Stimulated activated CD4-positive, alpha-beta T cell treated with anti-CD3 and anti-CD28 coated beads, Interleukin-2, amount 100 ng/mL, for 48 hours (primary cell): ENCODE measurements at regions not wholly inside any gene's neighbourhood (a gene's known extent, or its start where the extent isn't known, plus 50 kb on each side); places are given as distances from the start of the nearest gene placed in this dataset.

ENCODE experiments used
- DNase-seq, 2 donors: peaks; one replicate each; pipeline ENCODE4 v3.0.0-alpha.2; 2020

DNA sequence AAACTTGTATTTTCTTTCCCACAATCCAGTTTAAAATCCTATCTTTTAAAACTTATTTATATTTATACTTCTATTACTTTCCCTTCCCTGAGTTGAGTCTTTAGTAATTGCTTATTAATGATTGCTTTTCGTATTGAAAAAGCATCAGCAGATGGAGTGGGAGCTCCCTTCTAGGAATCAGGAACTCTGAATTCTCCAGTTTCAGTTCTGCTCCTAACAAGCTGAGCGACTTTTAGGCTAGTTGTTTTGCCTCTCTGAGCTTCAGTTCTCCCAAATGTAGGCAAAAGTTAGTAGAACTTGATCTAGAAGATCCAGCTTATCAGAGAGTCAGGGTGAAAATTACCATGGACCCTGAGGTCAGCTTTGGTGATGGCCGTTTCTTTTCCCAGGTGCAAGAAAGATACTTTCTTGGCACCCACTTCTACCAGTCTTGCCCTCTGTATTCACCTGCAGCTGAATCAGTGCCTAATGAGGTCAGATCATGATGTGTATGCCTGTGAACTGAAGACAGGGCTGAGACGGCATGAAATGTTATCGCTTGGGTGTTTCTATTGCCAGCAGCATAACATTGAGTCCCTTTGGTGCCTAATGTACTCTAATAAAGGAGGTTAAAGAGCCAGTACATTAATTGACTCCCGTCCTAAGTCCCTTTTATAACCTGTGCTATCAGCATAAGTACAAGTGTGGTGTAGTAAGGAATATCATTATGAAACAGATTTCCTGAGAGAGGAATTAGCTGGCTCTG is 194.5 kb upstream of the TBC1D5 start:
- DNase-seq, result no peak

DNA sequence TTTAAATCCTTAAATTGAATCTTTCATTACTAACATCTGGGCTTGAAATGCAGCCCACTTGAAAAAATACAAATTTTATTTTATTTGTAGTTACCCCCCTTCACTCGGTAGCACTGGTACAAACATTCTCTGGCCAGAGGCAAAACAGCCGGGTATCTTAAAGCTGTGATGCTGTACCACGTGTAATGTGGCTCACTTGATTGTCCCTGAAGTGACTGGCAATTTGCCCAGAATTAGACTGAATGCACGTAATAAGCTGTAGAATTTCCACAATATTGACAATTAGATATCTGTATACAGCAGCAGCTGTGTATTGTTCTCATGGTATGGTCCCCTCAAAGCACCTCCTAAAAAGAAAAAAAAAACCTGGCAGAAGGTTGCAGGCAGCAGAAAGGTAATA is 192.8 kb upstream of the TBC1D5 start:
- DNase-seq, result no peak

DNA sequence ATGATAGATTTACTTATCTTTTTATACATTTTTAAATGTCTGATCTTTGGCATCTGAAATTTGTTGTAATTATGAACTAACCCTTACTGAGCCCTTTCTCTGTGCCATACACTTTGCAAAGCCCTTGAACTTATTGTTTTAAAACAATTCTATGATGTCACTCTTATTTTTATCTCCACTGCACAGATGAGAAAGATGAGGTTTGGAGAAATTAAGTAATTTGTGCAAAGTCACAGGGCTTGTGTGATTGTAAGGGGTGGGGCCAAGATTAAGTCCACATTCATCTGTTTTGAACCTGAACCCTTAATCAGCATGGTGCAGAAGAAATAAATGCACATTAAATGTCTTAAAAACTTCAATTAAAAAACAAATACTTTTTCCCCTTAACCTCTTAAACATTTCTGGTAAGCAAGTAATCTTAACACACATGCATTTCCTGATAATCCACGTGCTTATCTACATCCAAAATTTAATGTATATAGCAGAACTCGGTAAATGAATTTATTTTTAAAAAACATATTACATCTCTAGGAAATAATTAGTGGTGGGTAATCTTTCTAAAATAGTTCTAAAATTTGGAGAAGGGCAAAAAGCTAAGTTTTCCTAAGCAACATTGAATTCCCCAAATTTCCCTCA is 189.8 kb upstream of the TBC1D5 start:
- no peak for DNase-seq

DNA sequence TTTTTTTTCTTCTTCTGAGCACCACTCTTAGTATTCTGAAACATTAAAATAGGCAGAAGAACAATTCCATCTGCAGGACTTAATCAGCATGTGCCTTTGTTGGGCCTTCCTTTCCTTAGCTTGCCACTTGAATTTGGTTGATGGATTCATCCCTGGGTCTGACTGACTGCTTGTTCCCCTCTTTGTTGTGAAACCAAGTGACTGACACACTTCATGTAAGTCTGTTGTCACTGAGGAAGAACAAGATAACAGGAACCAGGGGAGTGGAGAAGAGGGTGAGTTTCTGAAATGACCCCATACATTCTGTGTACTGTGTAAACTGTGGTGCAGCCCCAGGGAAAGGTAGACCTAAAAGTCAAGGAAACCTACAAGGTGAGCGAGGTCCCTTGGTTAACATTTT is 188.7 kb upstream of the TBC1D5 start:
- no peak for DNase-seq

DNA sequence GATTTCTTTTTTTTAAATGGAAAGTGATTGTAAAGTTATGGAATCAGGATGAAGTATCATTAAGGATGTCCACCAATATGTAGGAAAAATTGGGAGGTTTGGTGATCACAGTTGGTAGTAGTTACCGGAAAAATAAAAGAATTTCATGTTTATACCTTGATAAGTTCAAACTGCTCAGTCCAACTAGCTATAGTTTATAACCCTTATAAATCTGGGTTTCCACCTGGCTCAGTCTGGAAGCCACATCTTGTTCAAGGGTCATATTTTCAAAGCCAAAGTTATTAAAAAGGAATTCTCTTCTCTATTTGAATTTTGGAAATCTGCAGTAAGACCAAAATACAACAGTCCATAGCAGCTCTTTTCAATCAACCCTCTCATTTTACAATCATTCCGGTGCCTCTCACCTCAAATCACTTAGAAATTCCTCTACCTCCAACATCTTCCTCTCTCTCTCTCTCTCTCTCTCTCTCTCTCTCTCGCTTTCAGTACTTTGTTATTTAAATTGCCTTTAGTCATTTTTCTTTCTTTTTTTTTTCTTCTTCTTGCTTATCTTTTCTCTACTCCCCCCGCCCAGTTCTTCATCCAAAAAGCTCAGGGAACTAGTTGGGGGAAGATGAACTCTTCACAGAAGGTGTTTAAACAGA is 186.2 kb upstream of the TBC1D5 start:
- DNase-seq, result no peak

GRCh38 chr3:17927036-17927435 is 184.6 kb upstream of the TBC1D5 start:
- DNase-seq, result no peak

DNA sequence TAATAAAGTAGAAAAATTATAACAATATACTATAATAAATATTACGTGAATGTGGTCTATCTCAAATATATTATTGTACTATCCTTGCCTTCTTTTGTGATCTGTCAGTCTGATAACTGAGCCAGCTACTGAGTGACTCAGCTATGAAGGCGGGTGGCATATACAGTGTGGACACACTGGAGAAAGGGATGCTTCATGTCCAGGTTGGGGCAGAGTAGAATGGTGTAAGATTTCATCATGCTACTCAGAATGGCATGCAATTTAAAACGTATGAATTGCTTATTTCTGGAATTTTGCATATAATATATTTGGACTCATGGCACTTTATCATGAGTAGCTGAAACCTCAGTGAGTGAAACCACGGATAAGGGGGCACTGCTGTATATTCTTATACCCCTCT is 172.9 kb upstream of the TBC1D5 start:
- no peak for DNase-seq

- no peak for DNase-seq
Observed at GRCh38 chr3:17913359-17913758, 170.9 kb upstream of the TBC1D5 start.

DNA sequence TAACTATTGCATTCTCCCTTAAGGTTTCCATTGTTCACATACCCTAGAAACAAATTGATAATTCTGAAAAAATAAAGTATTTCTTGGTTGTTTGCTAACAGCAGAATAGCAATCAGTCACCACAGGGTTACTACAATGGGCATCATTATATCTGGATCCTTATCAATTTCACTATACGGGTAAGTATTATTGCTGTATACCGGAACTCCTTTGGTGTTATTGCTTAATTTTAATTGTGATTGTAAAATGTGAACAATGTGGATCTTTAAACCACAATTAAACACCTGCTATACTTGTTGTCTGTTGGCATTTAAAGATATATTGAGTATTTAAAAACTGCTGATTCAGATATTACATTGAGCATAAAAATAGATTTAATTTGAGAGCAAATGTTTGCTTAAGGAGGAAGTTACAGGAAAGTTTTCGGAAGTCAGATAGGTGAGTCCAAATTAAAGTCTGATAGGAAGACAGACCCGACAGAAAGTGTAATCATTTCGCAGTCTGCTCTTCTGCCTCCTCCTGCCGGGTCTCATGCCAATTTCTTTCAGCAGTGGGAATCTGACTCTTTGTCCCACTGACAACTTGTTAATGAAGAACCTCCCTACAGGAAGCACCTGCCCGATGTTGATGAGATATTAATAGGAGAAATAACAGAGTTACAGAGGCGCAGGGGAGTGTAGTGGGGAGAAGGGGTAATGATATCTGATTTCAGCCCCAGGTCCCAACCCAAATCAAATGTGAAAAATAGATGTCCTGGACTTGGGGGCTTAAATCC is 169.7 kb upstream of the TBC1D5 start:
- no peak for DNase-seq

- no peak for DNase-seq
Observed at GRCh38 chr3:17910922-17911321, 168.5 kb upstream of the TBC1D5 start.

- DNase-seq, result no peak
Observed at GRCh38 chr3:17909714-17910113, 167.3 kb upstream of the TBC1D5 start.

DNA sequence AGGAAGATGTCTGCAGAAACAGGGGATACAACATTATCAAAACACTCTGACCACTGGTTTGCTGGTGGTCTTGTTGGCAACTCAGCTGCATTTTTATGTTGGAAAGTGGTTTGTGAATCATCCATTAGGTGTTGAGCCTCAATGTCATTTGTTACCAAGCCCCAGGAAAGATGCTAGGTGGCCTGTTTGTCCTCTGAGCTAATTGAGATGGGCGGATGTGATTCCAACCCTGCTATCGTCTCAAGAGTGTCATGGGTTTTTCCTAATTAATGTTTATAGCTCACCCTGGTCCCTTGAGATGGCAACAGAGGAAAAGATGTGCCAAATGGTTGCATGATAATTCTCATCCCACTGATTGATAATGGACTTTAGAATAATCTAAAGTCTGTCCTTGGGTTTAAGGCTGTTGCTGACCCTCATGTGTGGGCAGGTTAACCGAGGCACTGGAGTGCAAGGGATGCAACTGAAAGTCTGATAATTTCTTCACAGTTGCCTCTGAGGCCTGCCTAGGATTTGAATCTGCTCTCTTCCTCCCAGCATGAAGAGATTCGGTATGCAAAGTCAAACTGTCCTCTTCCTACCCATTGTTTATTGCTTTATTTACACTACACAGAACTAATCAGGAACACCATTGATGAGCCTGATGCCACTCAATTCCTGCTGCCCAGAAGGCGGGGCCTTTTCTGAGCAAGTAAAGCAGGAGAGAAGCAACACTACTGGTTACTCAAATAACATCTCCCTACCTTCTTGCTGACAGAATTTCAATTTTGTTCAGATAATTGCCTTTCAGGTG is 166.2 kb upstream of the TBC1D5 start:
- no peak for DNase-seq

DNA sequence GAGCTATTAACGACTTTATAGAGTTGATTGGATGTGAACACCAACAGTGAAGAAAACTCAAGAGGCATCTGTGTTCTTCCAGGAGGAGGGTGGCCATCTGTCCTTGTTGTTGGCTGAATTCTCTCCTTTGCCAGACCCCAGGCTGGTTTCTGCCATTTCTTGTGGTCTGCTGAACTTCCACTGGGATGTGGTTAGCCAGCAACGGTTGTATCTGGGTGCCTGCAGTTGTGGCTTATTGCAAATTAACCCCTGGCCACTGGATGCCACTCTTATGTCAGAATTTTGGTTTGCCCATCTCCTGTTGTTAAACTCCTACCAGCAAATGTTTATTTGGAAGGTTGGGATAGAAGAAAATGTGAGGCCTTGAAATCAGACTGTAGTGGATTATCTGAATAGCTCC is 163.6 kb upstream of the TBC1D5 start:
- DNase-seq, result no peak

- DNase-seq, result no peak
Observed at GRCh38 chr3:17901893-17902292, 159.5 kb upstream of the TBC1D5 start.

- DNase-seq, result peak in 1 of 2 donors; percentile 18
Observed at GRCh38 chr3:17894434-17895060, 152.1 kb upstream of the TBC1D5 start.

GRCh38 chr3:17891139-17891856 is 148.9 kb upstream of the TBC1D5 start:
- no peak for DNase-seq

GRCh38 chr3:17885986-17886385 is 143.6 kb upstream of the TBC1D5 start:
- no peak for DNase-seq

DNA sequence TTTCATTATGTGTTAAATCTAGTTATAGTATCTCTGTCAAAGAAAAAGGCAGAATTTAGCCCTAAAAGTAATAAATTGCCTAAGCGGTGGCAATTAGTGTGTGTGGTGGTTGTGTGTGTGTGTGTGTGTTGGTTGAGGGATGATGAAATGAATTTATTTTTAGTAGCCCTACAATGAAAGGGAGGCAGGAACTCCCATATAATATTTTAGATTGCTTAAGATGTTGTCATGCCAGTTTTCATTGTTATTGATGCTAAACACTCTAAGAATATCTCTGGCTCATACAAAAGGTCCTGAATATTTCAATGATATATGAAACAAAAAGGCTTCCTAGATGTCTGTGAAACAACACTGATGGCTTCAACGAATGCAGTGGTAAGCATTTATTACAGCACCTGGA is 140.6 kb upstream of the TBC1D5 start:
- no peak for DNase-seq

DNA sequence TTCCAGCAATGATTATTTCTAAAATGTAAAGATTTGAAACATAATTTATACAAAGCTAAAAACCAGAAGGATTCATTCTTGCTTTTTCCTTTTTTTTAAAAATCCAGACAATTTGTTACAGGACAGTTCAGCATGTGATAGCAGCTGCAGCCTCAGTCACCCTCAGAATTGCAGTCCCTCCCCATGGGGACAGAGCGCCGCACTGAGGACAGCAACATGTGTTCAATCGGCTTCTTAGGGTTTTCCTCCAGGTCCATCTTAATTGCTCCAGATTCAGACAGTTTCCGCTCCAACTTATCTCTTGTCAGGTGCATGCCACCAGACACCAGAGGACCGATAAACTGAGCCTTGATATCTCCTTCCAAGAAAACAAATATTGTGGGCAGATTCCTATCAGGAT is 134.9 kb upstream of the TBC1D5 start:
- no peak for DNase-seq

DNA sequence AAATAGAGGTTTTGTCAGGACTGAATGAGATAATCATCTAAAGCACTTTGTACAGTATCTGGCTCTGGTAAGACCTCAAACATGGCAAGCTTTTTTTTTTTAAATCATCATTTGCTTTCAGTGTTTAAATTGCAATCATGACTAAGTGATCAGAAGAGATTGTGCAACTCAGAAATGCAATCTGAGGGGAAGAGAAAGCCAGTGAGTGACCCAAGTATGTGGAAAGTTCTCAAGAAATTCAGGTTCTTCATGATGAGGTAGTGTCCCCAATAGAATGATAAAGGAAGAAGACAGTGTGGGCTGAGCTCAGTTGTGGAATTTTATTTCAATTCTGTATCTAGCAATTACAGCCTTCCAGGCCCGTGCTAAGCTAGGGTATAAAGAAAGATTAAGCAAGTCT is 132.2 kb upstream of the TBC1D5 start:
- DNase-seq, result no peak

DNA sequence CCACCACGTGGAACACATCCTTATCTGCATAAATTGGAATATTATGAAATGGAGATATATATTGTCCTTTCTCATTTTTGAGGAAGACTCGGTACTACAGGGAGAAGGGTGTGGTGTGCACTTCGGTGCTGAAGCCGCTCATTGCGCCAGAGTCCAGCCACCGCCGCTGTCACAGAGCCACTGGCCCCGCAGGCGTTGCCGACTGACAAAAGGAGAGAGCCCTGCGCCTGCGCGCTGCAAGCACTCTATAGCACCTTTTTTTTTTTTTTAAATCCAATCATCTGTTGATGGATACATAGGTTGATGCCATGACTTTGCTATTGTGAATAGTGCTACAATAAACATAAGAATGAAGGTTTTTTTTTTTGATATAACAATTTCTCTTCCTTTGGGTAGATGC is 130.0 kb upstream of the TBC1D5 start:
- DNase-seq, result no peak

GRCh38 chr3:17865631-17866030 is 123.2 kb upstream of the TBC1D5 start:
- DNase-seq, result no peak
